ENCODE measurements at regions not wholly inside any gene's neighbourhood (a gene's known extent, or its start where the extent isn't known, plus 50 kb on each side); places are given as distances from the start of the nearest gene placed in this dataset.

- Histone ChIP-seq H3K4me1 (no peaks in the 10 kb centered on the region), H3K4me3 (no peak overlapping the region), H3K27me3 (no peaks in the 10 kb centered on the region), H3K27ac (no peak overlapping the region), H3K9me3 (no peaks in the 10 kb centered on the region), H3K36me3 (no peaks in the 10 kb centered on the region)
- no peak for DNase-seq
- no peak for ATAC-seq
- intact Hi-C loops (cut with DNase I): no loop called here
- TF ChIP-seq CTCF (IDR thresholded peaks at IDR 0.05): no peak
- TF ChIP-seq POLR2A (IDR thresholded peaks at IDR 0.05): no peak
Observed at GRCh38 chrX:68917799-68918198, 89.0 kb downstream of the EFNB1 start.

DNA sequence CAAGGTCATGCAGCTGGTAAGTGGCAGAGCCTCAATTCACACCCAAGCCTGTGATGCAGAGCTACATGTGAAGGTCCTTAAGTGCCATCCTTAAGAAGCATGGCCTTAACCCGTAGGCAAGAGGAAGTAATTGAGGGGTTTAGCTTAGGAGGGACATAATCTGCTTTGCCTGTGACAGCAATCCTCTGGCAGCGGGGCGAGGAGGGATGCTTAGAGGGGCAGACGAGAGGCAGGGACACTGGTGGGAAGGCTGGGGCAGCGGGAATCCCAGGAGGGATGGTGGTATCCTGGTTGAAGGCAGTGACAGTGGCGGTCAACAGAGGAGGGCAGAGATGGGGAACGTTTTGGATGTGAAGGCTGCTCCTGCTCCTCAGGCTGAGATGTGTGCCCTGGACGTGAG is 88.1 kb downstream of the EFNB1 start:
- DNase-seq (no peak), ATAC-seq (no peak)
- TF ChIP-seq POLR2A (IDR thresholded peaks at IDR 0.05): no peak
- no peaks in the 10 kb centered on the region for H3K27me3 ChIP-seq
- no peaks in the 10 kb centered on the region for H3K36me3 ChIP-seq
- H3K27ac ChIP-seq: no peak overlapping the region
- H3K4me3 ChIP-seq: no peak overlapping the region
- intact Hi-C loops (cut with DNase I): no loop called here
- no peaks in the 10 kb centered on the region for H3K4me1 ChIP-seq
- no peaks in the 10 kb centered on the region for H3K9me3 ChIP-seq
- 47% methylated on average over 7 of the region's 8 CpGs for WGBS (ENCODE audit: insufficient coverage, low coverage, low lambda C conversion rate, missing lambda C conversion rate)

GRCh38 chrX:68915778-68916177 is 87.0 kb downstream of the EFNB1 start:
- no peak for ATAC-seq
- no peaks in the 10 kb centered on the region for H3K9me3 ChIP-seq
- H3K27me3 ChIP-seq: no peaks in the 10 kb centered on the region
- intact Hi-C loops (cut with DNase I): no loop called here
- no peak for DNase-seq
- H3K27ac ChIP-seq: no peak overlapping the region
- 67% methylated on average over 1 of the region's 2 CpGs for WGBS (ENCODE audit: insufficient coverage, low coverage, low lambda C conversion rate, missing lambda C conversion rate)
- no peak overlapping the region for H3K4me3 ChIP-seq
- TF ChIP-seq CTCF (IDR thresholded peaks at IDR 0.05): no peak
- no peak for TF ChIP-seq POLR2A (IDR thresholded peaks at IDR 0.05)
- no peaks in the 10 kb centered on the region for H3K4me1 ChIP-seq
- no peaks in the 10 kb centered on the region for H3K36me3 ChIP-seq

DNA sequence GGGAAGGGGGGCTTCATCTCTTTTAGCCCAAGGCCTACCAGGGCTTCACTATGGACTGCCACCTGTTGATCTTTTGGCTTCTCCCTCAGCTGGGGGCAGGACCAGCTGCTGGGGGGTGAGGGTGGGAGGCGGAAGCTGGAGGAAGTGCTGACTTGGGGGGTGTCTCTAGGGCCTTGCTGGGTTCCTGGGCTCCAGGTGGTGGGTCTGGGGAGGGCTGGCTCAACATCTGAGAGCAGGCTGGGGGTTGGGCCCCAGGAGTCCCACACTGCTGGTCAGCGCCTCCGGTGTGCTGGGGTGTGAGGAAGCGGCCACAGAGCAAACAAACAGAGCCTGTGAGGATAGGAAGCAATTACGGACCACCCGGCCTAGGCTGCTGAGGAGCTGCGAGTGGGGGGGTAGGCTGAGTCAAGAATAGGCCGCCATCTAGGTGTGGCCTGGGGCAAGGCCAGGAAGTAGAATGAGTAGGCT is 85.7 kb downstream of the EFNB1 start:
- TF ChIP-seq CTCF (IDR thresholded peaks at IDR 0.05) (no peak), POLR2A (IDR thresholded peaks at IDR 0.05) (no peak)
- Histone ChIP-seq H3K4me3 (no peak overlapping the region), H3K27ac (no peak overlapping the region), H3K4me1 (no peaks in the 10 kb centered on the region), H3K36me3 (no peaks in the 10 kb centered on the region), H3K9me3 (no peaks in the 10 kb centered on the region), H3K27me3 (no peaks in the 10 kb centered on the region)
- 80% methylated on average over 3 of the region's 8 CpGs for WGBS (ENCODE audit: insufficient coverage, low coverage, low lambda C conversion rate, missing lambda C conversion rate)
- intact Hi-C loops (cut with DNase I): no loop called here
- DNase-seq (no peak), ATAC-seq (no peak)

DNA sequence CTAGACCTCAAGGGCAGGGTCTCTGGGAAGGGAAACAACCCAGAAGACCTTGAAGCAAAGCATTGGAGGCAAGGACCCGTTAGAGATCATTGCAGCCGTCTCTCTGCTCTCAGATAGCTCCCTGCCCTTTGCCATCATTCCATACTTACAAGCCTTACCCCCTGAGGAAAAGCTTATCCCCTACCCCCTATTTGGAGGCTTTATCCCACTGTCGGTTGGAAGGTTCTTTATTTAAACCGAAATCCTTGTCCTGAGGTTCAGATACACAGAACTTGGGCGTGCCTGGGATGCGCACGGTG is 84.4 kb downstream of the EFNB1 start:
- Histone ChIP-seq H3K27ac (no peak overlapping the region), H3K27me3 (no peaks in the 10 kb centered on the region), H3K4me3 (no peak overlapping the region), H3K4me1 (no peaks in the 10 kb centered on the region), H3K9me3 (no peaks in the 10 kb centered on the region), H3K36me3 (no peaks in the 10 kb centered on the region)
- 67% methylated on average over 6 of the region's 7 CpGs for WGBS (ENCODE audit: insufficient coverage, low coverage, low lambda C conversion rate, missing lambda C conversion rate)
- ATAC-seq (no peak), DNase-seq (no peak)
- intact Hi-C loops (cut with DNase I): no loop called here
- TF ChIP-seq CTCF (IDR thresholded peaks at IDR 0.05) (no peak), POLR2A (IDR thresholded peaks at IDR 0.05) (no peak)
